ENCODE measurements at regions not wholly inside any gene's neighbourhood (a gene's known extent, or its start where the extent isn't known, plus 50 kb on each side); places are given as distances from the start of the nearest gene placed in this dataset.

- no peaks in the 10 kb centered on the region for H3K79me1 ChIP-seq (ENCODE audit: low read depth in 1 of 2, low read length in 2 of 2)
- ATAC-seq (ENCODE audit: low read depth) = no peak
- CTCF ChIA-PET = interaction anchor here (0.7 kb wide), 1 partner anchor 943 kb away, joined by 3 read pairs; no protein-coding TSS in a partner anchor
- no peaks in the 10 kb centered on the region for H3K4me1 ChIP-seq (ENCODE audit: control insufficient read depth, insufficient read depth, low read length)
- no peak overlapping the region for H2BK20ac ChIP-seq (ENCODE audit: low read depth, low read length)
- H3K9me1 ChIP-seq (ENCODE audit: insufficient read depth, low read length) = no peaks in the 10 kb centered on the region
- no peak overlapping the region for H2AK5ac ChIP-seq (ENCODE audit: low read depth, low read length)
- DNase-seq = no peak
- POLR2A ChIA-PET (ENCODE audit: unreplicated experiment) = no interaction called here
- no peak overlapping the region for H2BK120ac ChIP-seq (ENCODE audit: low read depth, low read length)
- H2BK5ac ChIP-seq (ENCODE audit: low read depth, low read length, poor library complexity, severe bottlenecking) = no peak overlapping the region
- no peak overlapping the region for H2BK15ac ChIP-seq (ENCODE audit: low read depth, low read length)
- no peak for TF ChIP-seq SMC3 (IDR thresholded peaks at IDR 0.05; ENCODE audit: low read depth, low read length)
- no peak for TF ChIP-seq MAZ (IDR thresholded peaks at IDR 0.05; ENCODE audit: borderline replicate concordance, low read depth, low read length)
- no peak for TF ChIP-seq RFX5 (IDR thresholded peaks at IDR 0.05; ENCODE audit: low read depth, low read length)
- TF ChIP-seq USF2 (IDR thresholded peaks at IDR 0.05; ENCODE audit: low read depth, low read length) = no peak
- no peak for TF ChIP-seq POLR2A (IDR thresholded peaks at IDR 0.05; ENCODE audit: low read depth, low read length)
- TF ChIP-seq NFE2L2 (IDR thresholded peaks at IDR 0.05; ENCODE audit: low read depth, low read length) = no peak
- no peak for TF ChIP-seq MXI1 (IDR thresholded peaks at IDR 0.05; ENCODE audit: borderline replicate concordance, low read depth, low read length)
- TF ChIP-seq ELK1 (IDR thresholded peaks at IDR 0.05; ENCODE audit: borderline replicate concordance, low read depth, low read length) = no peak
- H4K8ac ChIP-seq (ENCODE audit: low read depth in 2 of 2, low read length in 2 of 2) = no peak overlapping the region
- no peak overlapping the region for H3K18ac ChIP-seq (ENCODE audit: low read depth, low read length)
- no peak overlapping the region for H3K27ac ChIP-seq (ENCODE audit: insufficient read depth, low read length)
- H3K56ac ChIP-seq (ENCODE audit: extremely low read depth, insufficient read depth, low read length) = no peak overlapping the region
- no peak overlapping the region for H3K4ac ChIP-seq (ENCODE audit: low read depth, low read length)
- no TSS peak for BruUV-seq (replicated peaks)
- H3K9me3 ChIP-seq (ENCODE audit: control insufficient read depth, insufficient read depth, low read length) = no peaks in the 10 kb centered on the region
- dilution Hi-C loops (cut with HindIII; ENCODE audit: low sequenced_read_pairs, unreplicated experiment) = no loop called here
- H4K20me1 ChIP-seq (ENCODE audit: insufficient read depth, low read length) = no peaks in the 10 kb centered on the region
- H2AK9ac ChIP-seq (replicated peaks; ENCODE audit: low read depth, low read length, poor library complexity) = no peak overlapping the region
- H4K5ac ChIP-seq (ENCODE audit: low read depth, low read length) = no peak overlapping the region
- no peak overlapping the region for H4K91ac ChIP-seq (ENCODE audit: insufficient read depth, low read depth, low read length)
- no peak overlapping the region for H3K23ac ChIP-seq (ENCODE audit: low read depth, low read length)
- in situ Hi-C loops (cut with MboI; ENCODE audit: low sequenced_read_pairs) = no loop called here
- no peak overlapping the region for H3K14ac ChIP-seq (replicated peaks; ENCODE audit: low read depth, low read length)
- H3K27me3 ChIP-seq (ENCODE audit: control insufficient read depth, insufficient read depth, low read length) = no peaks in the 10 kb centered on the region
- intact Hi-C loops (cut with micrococcal nuclease) = no loop called here
- H3K36me3 ChIP-seq (ENCODE audit: control insufficient read depth, insufficient read depth, low read length) = no peaks in the 10 kb centered on the region
- H3K4me3 ChIP-seq (ENCODE audit: insufficient read depth, low read depth, low read length) = no peak overlapping the region
- H2AFZ ChIP-seq (replicated peaks; ENCODE audit: low read length, poor library complexity) = no peak overlapping the region
- H3K4me2 ChIP-seq (ENCODE audit: low read depth, low read length) = no peak overlapping the region
- H3K9ac ChIP-seq (ENCODE audit: low read depth, low read length) = no peak overlapping the region
Observed at GRCh38 chr16:17019366-17019765, 451.4 kb downstream of the XYLT1 start.
